Liver (tissue), 8 donors: ENCODE measurements at regions not wholly inside any gene's neighbourhood (a gene's known extent, or its start where the extent isn't known, plus 50 kb on each side); places are given as distances from the start of the nearest gene placed in this dataset.
A peak's percentile ranks its signal among the peaks of the same experiment; 100 is the strongest.

Source experiments
- DNase-seq: peaks from one replicate; pipeline ENCODE4 v3.0.0-alpha.2; 2017; ENCODE audit warnings: low spot score
- H3K27ac ChIP-seq, 2 donors: one replicate each; pipeline ENCODE4 v1.7.0; 2013; ENCODE audit warnings: inconsistent platforms in 2 of 2, low read length in 2 of 2, control low read depth in 1 of 2, low read depth in 1 of 2, mild to moderate bottlenecking in 1 of 2
- H3K27me3 ChIP-seq, 4 donors: one replicate each; pipeline versions ENCODE4 v1.6.1 to v1.7.0; 2013; ENCODE audit warnings: low read length in 3 of 4, inconsistent platforms in 1 of 4, mild to moderate bottlenecking in 1 of 4, moderate library complexity in 1 of 4; ENCODE audit not compliant: control insufficient read depth in 4 of 4, insufficient read depth in 4 of 4
- H3K36me3 ChIP-seq, 4 donors: one replicate each; pipeline versions ENCODE4 v1.6.1 to v1.7.0; 2013; ENCODE audit warnings: low read length in 3 of 4, mild to moderate bottlenecking in 3 of 4, low read depth in 1 of 4, moderate library complexity in 1 of 4; ENCODE audit not compliant: control insufficient read depth in 4 of 4, insufficient read depth in 3 of 4
- H3K4me1 ChIP-seq, 4 donors: one replicate each; pipeline versions ENCODE4 v1.6.1 to v1.7.0; 2013; ENCODE audit warnings: low read length in 3 of 4, mild to moderate bottlenecking in 3 of 4, moderate library complexity in 1 of 4; ENCODE audit not compliant: control insufficient read depth in 4 of 4, insufficient read depth in 4 of 4
- H3K4me3 ChIP-seq, 3 donors: one replicate each; pipeline versions ENCODE4 v1.6.1 to v1.7.0; 2013; ENCODE audit warnings: low read length in 3 of 3, control low read depth in 1 of 3, low read depth in 1 of 3, mild to moderate bottlenecking in 1 of 3
- H3K9ac ChIP-seq, 2 donors: one replicate each; pipeline ENCODE4 v1.7.0; 2013; ENCODE audit warnings: low read length in 2 of 2, mild to moderate bottlenecking in 2 of 2, moderate library complexity in 2 of 2, control low read depth in 1 of 2, low read depth in 1 of 2
- H3K9me3 ChIP-seq, 4 donors: one replicate each; pipeline versions ENCODE4 v1.6.1 to v1.7.0; 2013; ENCODE audit warnings: low read length in 3 of 4; ENCODE audit not compliant: control insufficient read depth in 4 of 4
- EGR1 ChIP-seq, 2 donors: IDR thresholded peaks; 2 replicates each; pipeline ENCODE4 v1.6.1; 2016 to 2018; ENCODE audit warnings: antibody characterized with exemption in 2 of 2, low read depth in 2 of 2
- FOXA1 ChIP-seq: IDR thresholded peaks from 2 replicates; pipeline ENCODE4 v1.6.1; 2016; ENCODE audit warnings: antibody characterized with exemption
- FOXA2 ChIP-seq: IDR thresholded peaks from 2 replicates; pipeline ENCODE4 v1.6.1; 2016; ENCODE audit warnings: antibody characterized with exemption
- GABPA ChIP-seq, 2 donors: IDR thresholded peaks in 1 of 2; conservative IDR thresholded peaks in 1 of 2; 2 replicates each; pipeline ENCODE4 v1.6.1; 2016; ENCODE audit warnings: antibody characterized with exemption in 2 of 2, mild to moderate bottlenecking in 1 of 2, moderate library complexity in 1 of 2
- HNF4A ChIP-seq, 2 donors: conservative IDR thresholded peaks; 2 replicates each; pipeline ENCODE4 v1.6.1; 2016; ENCODE audit warnings: antibody characterized with exemption in 2 of 2, mild to moderate bottlenecking in 2 of 2
- HNF4G ChIP-seq: IDR thresholded peaks from 2 replicates; pipeline ENCODE4 v1.6.1; 2016; ENCODE audit warnings: antibody characterized with exemption
- JUND ChIP-seq, 2 donors: IDR thresholded peaks; 2 replicates each; pipeline ENCODE4 v1.6.1; 2016; ENCODE audit warnings: antibody characterized with exemption in 2 of 2
- NR2F2 ChIP-seq: IDR thresholded peaks from 2 replicates; pipeline ENCODE4 v1.6.1; 2016; ENCODE audit warnings: antibody characterized with exemption
- RAD21 ChIP-seq, 2 donors: IDR thresholded peaks; 2 replicates each; pipeline ENCODE4 v1.6.1; 2016; ENCODE audit warnings: antibody characterized with exemption in 2 of 2, mild to moderate bottlenecking in 2 of 2
- RXRA ChIP-seq, 2 donors: IDR thresholded peaks; 2 replicates each; pipeline ENCODE4 v1.6.1; 2017 to 2018; ENCODE audit warnings: antibody characterized with exemption in 2 of 2, mild to moderate bottlenecking in 1 of 2
- SP1 ChIP-seq: IDR thresholded peaks from 2 replicates; pipeline ENCODE4 v1.6.1; 2018; ENCODE audit warnings: antibody characterized with exemption, mild to moderate bottlenecking
- TAF1 ChIP-seq: conservative IDR thresholded peaks from 2 replicates; pipeline ENCODE4 v1.6.1; 2016; ENCODE audit warnings: antibody characterized with exemption, mild to moderate bottlenecking
- YY1 ChIP-seq: IDR thresholded peaks from 2 replicates; pipeline ENCODE4 v1.6.1; 2016; ENCODE audit warnings: antibody characterized with exemption, mild to moderate bottlenecking
- WGBS: extraction: QIAGEN DNeasy Blood & Tissue Kit; methylation state at CpG from one replicate; pipeline ENCODE4 v1.1.7; 2013; 5-methylcytosine and 5-hydroxymethylcytosine counted together
- TF ChIP-seq, protein P1 (sequence below): IDR thresholded peaks from 2 replicates; pipeline ENCODE4 v1.6.1; 2016; ENCODE audit warnings: antibody characterized with exemption
- TF ChIP-seq, protein P2 (sequence below): IDR thresholded peaks from 2 replicates; pipeline ENCODE4 v1.6.1; 2016; ENCODE audit warnings: antibody characterized with exemption
- TF ChIP-seq, protein P3 (sequence below): fragments of 150-350 bp; IDR thresholded peaks from 2 replicates; pipeline ENCODE4 v1.5.1; 2017; ENCODE audit warnings: improper control_type of control experiment, low read depth, low read length; ENCODE audit not compliant: missing input control
- TF ChIP-seq, protein P4 (sequence below): IDR thresholded peaks from 2 replicates; pipeline ENCODE4 v1.6.1; 2016; ENCODE audit warnings: antibody characterized with exemption
- TF ChIP-seq, protein P5 (sequence below): IDR thresholded peaks from 2 replicates; pipeline ENCODE4 v1.6.1; 2016; ENCODE audit warnings: antibody characterized with exemption, mild to moderate bottlenecking
- donor health status: healthy.
- donor health status: healthy.
- donor health status: healthy.
- donor health status: healthy.
- donor health status: healthy.

DNA sequence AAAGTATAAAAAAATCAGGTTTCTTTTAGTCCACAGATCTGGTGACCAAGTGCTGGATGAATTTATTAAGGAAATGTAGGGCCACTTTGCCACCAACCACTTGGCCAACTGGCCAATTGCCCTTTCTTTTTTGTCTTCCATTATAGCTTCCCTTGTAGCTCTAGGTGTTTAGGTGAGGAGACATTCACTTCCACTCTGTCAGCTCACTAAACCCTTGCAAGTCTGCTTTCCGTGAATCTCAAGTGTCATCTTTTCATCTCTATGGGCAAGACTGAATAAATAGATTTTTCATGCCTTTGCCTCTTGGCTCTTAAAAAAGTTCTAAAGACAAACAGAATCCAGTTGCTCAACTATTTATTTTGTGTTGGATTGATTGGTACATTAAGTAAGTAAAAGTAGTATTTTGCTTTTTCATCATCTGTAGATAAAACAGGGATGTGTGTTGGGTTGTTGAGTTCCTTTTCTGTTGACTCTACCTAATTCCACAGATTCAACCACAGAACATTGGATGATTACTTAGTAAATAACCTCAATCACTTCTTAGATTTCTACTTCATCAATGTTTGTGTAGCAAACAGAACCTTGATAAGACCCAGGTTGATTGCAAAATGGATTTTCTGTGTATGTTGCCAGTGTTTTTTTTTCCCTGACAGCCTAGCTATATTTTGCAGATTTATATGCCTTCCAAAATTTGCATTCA is 68.1 kb upstream of the GRXCR1 start:
- no peak for DNase-seq
- 33% methylated on average over 1 of the region's 1 CpG for WGBS
- Histone ChIP-seq H3K36me3 (no peaks in the 10 kb centered on the region), H3K4me3 (no peak overlapping the region), H3K9me3 (no peaks in the 10 kb centered on the region), H3K4me1 (peaks cover 0 to 4% (median 0%) of the 10 kb centered on the region in 4 donors), H3K9ac (no peak overlapping the region), H3K27me3 (peaks cover 0 to 14% (median 9%) of the 10 kb centered on the region in 4 donors), H3K27ac (no peak overlapping the region)
- no peak for TF ChIP-seq HNF4G
- TF ChIP-seq RXRA (IDR thresholded peaks at IDR 0.05), result peak; percentile 61 to 78
- TF ChIP-seq, protein P1, sequence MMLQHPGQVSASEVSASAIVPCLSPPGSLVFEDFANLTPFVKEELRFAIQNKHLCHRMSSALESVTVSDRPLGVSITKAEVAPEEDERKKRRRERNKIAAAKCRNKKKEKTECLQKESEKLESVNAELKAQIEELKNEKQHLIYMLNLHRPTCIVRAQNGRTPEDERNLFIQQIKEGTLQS, result peak; percentile 65
- peak in 1 of 2 donors; percentile 10 for TF ChIP-seq RAD21 (IDR thresholded peaks at IDR 0.05)
- peak; percentile 54 for TF ChIP-seq SP1
- TF ChIP-seq JUND (IDR thresholded peaks at IDR 0.05), result peak; percentile 45 to 79
- TF ChIP-seq HNF4A (conservative IDR thresholded peaks at IDR 0.05), result peak; percentile 70 to 75
- TF ChIP-seq, protein P2, sequence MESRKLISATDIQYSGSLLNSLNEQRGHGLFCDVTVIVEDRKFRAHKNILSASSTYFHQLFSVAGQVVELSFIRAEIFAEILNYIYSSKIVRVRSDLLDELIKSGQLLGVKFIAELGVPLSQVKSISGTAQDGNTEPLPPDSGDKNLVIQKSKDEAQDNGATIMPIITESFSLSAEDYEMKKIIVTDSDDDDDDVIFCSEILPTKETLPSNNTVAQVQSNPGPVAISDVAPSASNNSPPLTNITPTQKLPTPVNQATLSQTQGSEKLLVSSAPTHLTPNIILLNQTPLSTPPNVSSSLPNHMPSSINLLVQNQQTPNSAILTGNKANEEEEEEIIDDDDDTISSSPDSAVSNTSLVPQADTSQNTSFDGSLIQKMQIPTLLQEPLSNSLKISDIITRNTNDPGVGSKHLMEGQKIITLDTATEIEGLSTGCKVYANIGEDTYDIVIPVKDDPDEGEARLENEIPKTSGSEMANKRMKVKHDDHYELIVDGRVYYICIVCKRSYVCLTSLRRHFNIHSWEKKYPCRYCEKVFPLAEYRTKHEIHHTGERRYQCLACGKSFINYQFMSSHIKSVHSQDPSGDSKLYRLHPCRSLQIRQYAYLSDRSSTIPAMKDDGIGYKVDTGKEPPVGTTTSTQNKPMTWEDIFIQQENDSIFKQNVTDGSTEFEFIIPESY, result peak; percentile 53
- TF ChIP-seq, protein P3, sequence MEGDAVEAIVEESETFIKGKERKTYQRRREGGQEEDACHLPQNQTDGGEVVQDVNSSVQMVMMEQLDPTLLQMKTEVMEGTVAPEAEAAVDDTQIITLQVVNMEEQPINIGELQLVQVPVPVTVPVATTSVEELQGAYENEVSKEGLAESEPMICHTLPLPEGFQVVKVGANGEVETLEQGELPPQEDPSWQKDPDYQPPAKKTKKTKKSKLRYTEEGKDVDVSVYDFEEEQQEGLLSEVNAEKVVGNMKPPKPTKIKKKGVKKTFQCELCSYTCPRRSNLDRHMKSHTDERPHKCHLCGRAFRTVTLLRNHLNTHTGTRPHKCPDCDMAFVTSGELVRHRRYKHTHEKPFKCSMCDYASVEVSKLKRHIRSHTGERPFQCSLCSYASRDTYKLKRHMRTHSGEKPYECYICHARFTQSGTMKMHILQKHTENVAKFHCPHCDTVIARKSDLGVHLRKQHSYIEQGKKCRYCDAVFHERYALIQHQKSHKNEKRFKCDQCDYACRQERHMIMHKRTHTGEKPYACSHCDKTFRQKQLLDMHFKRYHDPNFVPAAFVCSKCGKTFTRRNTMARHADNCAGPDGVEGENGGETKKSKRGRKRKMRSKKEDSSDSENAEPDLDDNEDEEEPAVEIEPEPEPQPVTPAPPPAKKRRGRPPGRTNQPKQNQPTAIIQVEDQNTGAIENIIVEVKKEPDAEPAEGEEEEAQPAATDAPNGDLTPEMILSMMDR, result no peak
- peak in 1 of 2 donors; percentile 32 for TF ChIP-seq EGR1 (IDR thresholded peaks at IDR 0.05; ENCODE audit: low read depth in 2 of 2)
- TF ChIP-seq, protein P4, sequence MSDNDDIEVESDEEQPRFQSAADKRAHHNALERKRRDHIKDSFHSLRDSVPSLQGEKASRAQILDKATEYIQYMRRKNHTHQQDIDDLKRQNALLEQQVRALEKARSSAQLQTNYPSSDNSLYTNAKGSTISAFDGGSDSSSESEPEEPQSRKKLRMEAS, result peak; percentile 35
- TF ChIP-seq GABPA (IDR thresholded peaks at IDR 0.05 in 1 of 2, conservative IDR thresholded peaks at IDR 0.05 in 1 of 2), result peak in 1 of 2 donors; percentile 32
- TF ChIP-seq FOXA2, result peak; percentile 88
- peak; percentile 50 for TF ChIP-seq YY1
- TF ChIP-seq NR2F2, result no peak
- no peak for TF ChIP-seq TAF1
- peak; percentile 88 for TF ChIP-seq FOXA1
- TF ChIP-seq, protein P5, sequence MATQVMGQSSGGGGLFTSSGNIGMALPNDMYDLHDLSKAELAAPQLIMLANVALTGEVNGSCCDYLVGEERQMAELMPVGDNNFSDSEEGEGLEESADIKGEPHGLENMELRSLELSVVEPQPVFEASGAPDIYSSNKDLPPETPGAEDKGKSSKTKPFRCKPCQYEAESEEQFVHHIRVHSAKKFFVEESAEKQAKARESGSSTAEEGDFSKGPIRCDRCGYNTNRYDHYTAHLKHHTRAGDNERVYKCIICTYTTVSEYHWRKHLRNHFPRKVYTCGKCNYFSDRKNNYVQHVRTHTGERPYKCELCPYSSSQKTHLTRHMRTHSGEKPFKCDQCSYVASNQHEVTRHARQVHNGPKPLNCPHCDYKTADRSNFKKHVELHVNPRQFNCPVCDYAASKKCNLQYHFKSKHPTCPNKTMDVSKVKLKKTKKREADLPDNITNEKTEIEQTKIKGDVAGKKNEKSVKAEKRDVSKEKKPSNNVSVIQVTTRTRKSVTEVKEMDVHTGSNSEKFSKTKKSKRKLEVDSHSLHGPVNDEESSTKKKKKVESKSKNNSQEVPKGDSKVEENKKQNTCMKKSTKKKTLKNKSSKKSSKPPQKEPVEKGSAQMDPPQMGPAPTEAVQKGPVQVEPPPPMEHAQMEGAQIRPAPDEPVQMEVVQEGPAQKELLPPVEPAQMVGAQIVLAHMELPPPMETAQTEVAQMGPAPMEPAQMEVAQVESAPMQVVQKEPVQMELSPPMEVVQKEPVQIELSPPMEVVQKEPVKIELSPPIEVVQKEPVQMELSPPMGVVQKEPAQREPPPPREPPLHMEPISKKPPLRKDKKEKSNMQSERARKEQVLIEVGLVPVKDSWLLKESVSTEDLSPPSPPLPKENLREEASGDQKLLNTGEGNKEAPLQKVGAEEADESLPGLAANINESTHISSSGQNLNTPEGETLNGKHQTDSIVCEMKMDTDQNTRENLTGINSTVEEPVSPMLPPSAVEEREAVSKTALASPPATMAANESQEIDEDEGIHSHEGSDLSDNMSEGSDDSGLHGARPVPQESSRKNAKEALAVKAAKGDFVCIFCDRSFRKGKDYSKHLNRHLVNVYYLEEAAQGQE, result no peak
